SIG-M5 (cell line): ENCODE measurements at regions not wholly inside any gene's neighbourhood (a gene's known extent, or its start where the extent isn't known, plus 50 kb on each side); places are given as distances from the start of the nearest gene placed in this dataset.

Experiments used
- DNase-seq: peaks from one replicate; lab custom pipeline; 2025; lab: John Stamatoyannopoulos, UW

DNA sequence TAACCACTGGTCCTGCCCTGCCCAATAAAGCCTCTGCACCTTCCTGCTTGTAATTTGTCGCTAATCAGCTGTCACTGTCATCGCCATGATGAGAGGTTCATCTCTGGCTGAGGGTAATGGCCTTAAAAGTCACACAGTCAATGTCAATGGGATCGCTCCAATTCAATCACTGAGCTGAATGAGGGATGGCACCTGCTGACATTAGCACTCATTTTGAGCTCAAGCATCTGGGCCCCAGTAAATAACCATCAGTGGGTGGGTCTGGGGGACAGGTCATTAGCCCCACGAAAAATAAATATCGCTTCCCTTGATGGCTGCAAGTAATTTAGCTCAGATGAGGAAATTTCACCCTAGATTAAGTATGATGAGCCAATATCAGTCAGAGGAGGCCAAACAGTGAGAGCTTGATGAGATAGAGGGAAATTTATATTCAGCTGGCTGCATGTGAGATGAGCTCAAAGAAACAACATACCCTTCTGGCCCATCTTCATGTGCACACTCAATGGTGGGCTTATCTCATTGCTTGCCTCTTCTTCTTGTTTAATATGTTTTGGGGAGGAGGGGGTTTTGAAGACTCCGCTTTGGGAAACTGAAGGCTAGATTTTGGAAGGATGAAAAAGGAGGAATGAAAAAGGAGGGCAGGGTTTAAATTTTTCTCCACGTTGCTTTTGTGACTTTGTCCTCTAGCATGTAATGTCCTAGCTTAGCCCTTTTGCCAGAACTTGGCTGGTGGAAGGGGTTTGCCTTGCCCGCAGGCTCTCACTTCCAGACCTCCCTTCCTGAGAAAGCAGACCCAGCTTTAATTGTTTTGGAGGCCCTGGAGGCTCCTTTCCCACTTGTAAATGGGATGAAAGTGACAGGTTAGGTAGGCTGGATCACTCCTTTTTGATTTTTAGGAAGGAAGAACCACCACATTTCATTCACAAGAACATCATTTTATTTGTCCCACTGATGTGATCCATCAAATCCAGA, 84.8 kb upstream of the PAQR3 start:
- DNase-seq: no peak

DNA sequence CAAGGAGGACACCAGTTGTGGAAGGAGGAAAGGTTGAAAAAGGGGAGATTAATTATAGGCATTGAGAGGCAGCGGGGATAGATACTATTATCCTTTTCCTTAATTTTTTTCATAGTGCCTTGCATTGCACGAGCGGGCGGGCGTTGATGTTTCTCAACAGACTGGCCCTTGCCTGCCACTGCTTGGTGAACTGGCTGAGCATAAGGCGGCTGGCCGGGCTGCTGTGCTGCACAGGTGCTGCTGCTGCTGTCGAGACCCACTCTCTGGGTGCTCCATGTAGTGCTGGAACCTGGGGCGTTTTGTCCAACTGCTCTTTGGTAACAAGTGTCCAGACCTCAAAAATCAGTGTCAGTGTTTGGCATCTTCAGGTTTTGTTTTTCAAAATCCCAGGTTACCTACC, 83.3 kb upstream of the PAQR3 start:
- DNase-seq: no peak

- DNase-seq: no peak
Measured at GRCh38 chr4:79017481-79017880, 78.2 kb upstream of the PAQR3 start.

DNA sequence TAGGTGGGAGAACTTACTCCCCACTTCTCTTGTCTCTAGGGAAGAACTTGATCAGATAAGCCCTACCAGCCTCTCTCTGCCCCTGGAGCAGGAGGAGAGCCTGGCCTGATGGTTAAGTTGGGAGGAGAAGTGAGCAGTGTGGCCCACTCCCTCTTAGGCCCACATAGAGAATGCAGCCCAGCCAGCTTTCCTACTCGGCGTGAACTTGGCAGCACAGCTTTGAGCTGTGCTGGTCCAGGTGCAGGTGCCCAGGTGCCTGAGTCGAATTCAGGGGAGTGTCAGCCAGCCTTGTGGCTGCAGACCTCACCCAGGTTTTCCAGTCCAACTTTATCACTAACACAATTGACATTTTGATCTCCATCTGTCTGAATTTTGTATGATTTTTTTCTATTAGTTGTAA, 77.6 kb upstream of the PAQR3 start:
- DNase-seq: no peak

DNA sequence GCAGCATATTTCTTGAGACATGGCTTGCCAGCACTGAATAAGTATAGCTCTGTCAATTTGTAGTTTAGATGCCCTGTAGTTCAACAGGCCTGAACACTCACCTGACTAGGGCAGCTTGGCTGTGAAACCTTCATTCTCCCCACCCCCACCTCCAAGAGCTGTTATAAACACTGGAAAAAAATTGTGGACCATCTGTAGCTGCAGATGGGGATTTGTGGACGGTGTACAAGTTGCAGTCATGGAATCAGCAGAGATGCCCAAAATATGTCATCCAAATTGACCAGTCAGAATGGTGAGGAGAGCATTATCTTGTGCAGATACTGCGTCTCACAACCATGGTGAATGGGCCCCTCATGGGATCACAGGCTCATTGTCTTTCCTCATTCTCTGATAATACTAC, 76.2 kb upstream of the PAQR3 start:
- no peak for DNase-seq

- DNase-seq: no peak
Measured at GRCh38 chr4:79014230-79014629, 75.0 kb upstream of the PAQR3 start.

DNA sequence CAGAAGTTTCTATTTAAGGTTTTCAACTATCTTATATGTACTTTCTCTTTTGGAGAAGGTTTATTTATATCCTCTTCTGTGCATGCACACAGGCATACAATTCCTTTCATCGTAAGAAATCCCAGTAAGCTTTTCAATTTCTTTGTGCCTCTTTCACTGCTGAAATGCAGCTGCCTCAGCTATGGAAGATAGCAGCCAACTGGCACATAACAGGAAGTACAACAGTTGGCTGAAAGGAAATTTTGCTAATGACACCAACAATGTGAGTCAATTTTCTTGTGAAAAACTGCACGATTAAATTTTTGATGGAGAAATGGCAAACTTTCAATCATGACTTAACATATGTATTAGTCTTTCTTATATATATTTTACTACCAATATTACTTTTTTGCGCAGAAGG, 74.5 kb upstream of the PAQR3 start:
- no peak for DNase-seq

GRCh38 chr4:78990938-78991810, 51.9 kb upstream of the PAQR3 start:
- no peak for DNase-seq

- DNase-seq: no peak
Measured at GRCh38 chr4:78989697-78990270, 50.5 kb upstream of the PAQR3 start.
